ENCODE measurements at regions not wholly inside any gene's neighbourhood (a gene's known extent, or its start where the extent isn't known, plus 50 kb on each side); places are given as distances from the start of the nearest gene placed in this dataset.

GRCh38 chr2:155256803-155257202 lies 558.3 kb downstream of the KCNJ3 start:
- no peak for DNase-seq

GRCh38 chr2:155250800-155251199 lies 552.3 kb downstream of the KCNJ3 start:
- DNase-seq: no peak

DNA sequence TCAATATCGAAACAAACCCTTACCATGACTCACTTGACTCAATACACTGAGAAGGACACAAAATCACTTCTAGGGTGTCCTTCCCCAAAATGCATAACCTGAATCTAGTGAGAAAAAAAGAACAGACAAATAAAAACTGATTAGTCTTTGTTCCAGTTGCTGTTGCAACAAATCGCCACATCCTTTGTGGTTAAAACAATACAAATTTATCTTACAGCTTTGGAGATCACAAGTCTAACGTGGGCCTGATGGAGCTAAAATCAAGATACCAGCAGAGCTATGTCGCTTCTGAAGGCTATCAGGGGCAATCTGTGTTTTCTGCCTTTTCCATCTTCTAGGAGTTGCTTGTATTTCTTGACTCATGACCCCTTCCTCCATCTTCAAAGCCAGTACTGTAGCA lies 541.7 kb downstream of the KCNJ3 start:
- DNase-seq: no peak

DNA sequence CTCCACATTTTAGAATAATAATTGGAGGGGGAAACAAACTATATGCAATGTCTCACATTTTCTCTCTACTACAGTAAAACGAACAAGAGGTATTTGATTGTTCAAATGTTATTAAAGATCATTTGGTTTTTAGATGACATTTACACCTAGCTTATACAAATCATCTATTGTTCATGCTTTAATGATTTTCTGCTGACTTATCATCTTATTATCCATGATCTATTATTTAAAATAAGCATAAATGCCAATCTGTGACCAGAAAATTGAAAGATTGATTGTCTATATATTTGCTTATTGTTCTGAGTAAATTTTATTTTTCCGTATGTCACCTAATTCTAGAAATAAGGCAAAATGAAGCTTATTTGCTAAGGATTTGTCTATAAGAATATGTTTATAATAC lies 537.2 kb downstream of the KCNJ3 start:
- DNase-seq: no peak

- no peak for DNase-seq
Observed at GRCh38 chr2:155223781-155224406, 525.4 kb downstream of the KCNJ3 start.

GRCh38 chr2:155218945-155219344 lies 520.5 kb downstream of the KCNJ3 start:
- no peak for DNase-seq

DNA sequence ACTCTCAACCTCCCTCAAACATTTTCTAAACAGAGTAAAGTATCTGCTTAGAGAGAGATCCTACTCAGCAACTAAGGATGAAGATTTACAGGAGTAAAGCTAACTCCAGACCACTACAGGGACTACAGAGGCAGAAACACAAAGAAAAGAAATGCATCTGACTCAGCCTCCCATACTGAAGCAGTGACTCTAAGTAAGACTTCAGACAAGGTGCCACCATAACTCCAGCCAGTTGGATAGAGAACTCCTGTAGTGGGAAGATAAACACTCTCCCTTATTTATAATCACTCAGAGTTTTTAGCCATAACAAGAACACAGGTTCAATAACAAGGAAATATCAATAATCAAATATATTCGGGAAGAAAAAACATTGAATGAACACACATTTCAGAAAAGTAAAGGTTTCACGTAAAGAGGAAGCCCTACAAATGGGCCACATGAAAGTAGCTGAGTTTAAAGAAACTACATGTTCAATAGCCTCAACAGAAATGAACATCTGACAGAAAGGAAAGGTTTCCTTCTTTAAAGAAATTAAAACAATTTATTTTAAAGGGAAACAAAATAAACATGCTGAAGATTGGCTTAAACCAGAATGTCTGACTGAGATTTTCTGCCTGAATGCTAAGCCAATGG lies 519.9 kb downstream of the KCNJ3 start:
- no peak for DNase-seq

DNA sequence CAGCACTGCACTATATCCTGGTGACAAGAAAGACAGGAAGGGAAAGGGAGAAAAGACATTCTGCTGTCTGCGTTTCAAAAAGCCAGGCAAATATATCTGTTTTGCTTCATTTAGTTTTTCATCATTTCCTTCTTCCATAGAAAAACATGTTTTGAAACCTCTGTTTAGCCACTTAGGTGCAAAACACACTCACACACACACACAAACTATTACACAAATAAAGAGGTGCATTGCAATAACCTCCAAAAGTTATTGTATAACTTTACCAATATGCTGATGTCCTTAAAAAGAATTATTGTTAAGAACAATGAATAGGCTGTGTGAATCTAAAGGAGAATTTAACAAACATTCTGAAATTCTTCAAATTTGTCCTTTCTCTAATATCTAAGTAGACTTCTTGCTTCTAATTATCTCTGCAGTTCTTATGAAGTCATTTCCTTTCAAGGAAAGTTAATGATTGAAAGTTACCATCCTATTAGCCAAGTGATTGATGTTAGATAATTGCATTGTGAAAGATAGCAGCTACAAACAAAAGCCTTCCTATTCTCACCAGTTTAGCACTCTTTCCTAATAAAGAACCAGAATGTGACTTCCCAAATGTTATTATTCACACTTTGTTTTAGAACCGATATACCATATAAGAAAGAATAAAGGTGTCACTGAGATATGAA lies 516.7 kb downstream of the KCNJ3 start:
- no peak for DNase-seq

DNA sequence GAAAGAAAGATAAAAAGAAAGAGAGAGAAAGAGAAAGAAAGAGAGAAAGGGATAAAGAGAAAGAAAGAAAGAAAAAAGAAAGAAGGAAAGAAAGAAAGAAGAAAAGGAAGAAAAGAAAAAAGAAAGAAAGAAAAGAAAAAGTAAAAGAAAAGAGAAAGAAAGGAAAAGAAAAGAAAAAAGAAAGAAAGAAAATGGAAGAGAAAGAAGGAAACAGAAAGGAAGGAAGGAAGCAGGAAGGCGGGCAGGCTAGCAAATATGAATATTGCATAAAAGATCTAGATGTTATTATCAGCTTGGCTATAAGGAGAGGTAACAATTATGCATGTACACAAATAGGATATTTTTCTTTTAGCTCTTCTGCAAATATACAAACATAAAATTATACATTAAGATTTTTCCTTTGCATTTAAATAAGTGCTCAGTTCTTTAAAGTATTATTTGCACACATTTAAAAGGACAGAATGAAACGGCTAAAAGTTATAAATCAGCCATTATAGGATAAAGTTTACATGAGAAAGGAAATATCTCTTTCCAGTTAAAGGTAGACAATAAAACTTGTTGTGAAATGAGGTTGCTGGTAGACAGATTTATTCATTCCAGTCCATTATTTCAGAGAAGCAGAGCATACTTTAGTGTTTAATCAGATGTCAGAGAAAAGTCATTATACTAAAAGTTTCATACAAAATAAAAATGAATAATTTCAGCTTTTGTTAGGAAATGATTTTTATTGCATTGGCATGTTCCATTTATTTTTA lies 511.4 kb downstream of the KCNJ3 start:
- DNase-seq: no peak

- no peak for DNase-seq
Observed at GRCh38 chr2:155203178-155203577, 504.7 kb downstream of the KCNJ3 start.

DNA sequence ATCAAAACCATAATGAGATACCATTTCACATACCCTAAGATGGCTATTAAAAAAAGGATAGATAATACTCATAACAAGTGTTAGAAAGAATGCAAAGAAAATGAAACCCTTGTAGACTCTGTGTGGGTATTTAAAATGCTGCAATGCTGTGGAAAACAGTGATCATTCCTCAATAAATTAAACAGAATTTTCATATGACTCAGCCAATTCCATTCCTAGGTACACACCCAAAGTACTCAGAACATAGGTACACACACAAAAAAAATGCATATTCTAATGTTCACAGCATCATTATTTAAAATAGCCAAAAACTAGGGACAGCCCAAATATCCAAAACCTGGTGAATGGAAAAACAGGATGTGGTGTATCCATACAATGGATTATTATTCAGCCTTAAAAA lies 502.3 kb downstream of the KCNJ3 start:
- DNase-seq: no peak

- DNase-seq: no peak
Observed at GRCh38 chr2:155190342-155190741, 491.8 kb downstream of the KCNJ3 start.

DNA sequence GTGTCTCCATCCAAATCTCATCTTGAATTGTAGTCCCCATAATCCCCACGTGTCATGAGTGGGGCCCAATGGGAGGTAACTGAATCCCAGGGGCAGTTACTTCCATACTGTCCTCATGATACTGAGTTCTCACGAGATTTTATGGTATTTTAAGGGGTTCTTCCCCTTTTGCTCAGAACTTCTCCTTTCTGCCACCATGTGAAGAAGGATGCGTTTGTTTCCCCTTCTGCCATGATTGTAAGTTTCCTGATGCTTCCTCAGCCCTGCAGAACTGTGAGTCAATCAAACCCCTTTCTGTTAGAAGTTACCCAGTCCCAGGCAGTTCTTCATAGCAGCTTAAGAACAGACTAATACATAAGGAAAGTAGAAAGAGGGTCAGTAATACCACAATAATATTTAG lies 480.4 kb downstream of the KCNJ3 start:
- DNase-seq: no peak

DNA sequence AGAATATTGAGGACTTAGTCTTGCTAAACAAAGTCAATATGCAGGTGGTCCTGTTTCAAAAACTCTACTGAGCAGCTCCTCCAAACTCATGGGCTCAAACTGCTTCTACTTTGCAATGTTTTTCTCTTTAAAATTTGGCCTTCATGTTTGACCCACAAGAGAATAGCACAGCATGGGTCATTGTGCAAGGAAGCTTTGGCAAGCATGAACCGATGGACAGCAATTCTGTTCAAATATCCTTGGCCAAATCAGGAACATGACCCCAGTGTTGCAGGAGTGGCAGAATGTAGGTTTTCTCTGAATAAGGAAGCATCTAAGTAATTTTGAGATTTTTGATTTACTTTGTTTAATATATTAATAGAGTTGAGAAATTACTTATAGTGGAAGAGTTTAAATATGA lies 477.9 kb downstream of the KCNJ3 start:
- no peak for DNase-seq

GRCh38 chr2:155169317-155169716 lies 470.8 kb downstream of the KCNJ3 start:
- DNase-seq: no peak

DNA sequence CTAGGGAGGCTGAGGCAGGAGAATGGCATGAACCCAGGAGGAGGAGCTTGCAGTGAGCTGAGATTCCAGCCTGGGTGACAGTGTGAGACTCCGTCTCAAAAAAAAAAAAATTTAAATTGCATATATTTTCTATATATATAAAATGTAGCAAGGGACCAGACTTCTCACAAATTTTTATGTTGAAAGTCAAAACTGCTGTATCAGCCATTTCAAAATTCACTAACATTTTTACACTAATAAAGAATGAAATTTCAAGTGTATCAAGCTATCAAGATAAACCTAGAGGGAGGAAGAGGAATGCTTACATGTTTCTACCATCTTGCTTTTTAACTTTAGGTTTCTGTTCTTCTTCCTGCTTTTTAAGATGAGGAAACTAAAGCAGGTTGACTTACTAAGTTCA lies 464.0 kb downstream of the KCNJ3 start:
- DNase-seq: no peak

DNA sequence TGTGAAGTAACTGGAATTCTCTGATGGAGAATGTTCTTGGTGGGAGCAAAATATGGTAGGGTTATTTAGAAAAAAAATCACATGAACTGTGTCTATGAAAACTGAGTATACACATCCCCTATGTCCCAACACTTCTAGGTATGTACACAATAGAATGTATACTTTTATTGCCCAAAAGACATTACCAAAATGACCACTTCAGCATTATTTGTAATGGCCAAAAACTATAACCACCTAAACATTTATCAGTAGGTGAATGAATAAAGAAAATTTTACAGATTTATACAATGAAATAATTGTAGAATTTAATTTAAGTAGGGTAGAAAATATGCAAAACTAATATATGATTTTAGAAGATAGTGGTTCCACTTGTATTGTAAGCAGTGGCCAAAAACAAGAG lies 462.8 kb downstream of the KCNJ3 start:
- DNase-seq: no peak

DNA sequence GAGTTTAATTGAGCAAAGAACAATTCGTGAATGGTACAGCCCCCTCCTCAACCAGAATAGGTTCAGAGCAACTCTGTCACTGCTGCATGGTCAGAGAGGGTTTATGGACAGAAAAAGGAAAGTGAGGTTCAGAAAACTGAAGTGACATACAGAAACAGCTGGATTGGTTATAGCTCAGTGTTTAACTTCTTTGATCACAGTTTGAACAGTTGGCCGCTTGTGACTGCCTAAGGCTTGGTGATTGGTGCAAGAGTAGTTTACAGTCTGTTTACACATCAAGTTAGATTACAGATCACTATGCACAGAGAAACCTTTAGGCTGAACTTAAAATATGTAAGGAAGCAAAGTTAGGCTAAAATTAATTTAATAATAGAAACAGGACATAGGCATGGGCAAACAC lies 459.2 kb downstream of the KCNJ3 start:
- DNase-seq: no peak

- no peak for DNase-seq
Observed at GRCh38 chr2:155157065-155157464, 458.6 kb downstream of the KCNJ3 start.

GRCh38 chr2:155151945-155152344 lies 453.4 kb downstream of the KCNJ3 start:
- DNase-seq: no peak

DNA sequence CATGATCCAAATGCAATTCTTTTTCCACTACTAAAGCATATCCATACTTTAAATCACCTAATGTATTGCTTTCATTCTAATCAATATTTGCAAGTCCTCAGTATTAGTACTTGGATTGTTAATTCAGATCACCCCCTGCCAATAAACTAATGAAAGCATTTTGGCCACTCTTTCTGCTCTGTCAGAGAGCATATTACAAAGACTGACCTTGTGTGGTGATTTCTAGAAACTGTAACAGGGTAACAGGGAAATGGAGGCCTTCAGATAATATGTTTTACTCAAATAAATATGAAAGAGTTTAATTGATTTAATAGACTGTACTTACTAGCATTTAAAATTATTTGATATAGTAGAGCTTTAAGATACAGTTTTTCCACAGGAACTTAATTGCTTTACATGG lies 453.0 kb downstream of the KCNJ3 start:
- no peak for DNase-seq

DNA sequence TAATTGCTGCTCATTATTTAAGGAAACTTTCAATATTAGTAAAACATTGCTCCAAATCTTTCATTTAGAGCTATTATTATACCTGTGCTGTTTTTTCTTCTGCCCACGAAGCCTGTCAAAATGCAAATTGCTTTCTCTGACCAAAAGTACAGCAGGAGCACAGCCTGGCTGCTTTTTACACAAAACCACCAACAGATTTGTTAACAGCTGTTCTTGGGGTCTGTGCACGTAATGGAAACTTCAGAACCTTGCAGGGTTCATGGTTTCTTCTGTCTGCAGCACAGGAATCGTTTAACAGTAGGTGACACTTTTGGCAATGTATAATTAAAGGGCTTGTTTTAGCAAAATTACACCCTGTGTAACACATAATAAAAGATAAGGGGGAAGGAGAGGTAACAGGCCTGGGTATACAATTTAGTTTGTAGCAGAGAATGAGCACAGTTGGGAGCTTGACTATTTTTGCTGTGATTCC lies 447.3 kb downstream of the KCNJ3 start:
- no peak for DNase-seq

GRCh38 chr2:155141418-155141817 lies 442.9 kb downstream of the KCNJ3 start:
- no peak for DNase-seq

Data from SIG-M5 (cell line).